ENCODE measurements at regions not wholly inside any gene's neighbourhood (a gene's known extent, or its start where the extent isn't known, plus 50 kb on each side); places are given as distances from the start of the nearest gene placed in this dataset.

DNA sequence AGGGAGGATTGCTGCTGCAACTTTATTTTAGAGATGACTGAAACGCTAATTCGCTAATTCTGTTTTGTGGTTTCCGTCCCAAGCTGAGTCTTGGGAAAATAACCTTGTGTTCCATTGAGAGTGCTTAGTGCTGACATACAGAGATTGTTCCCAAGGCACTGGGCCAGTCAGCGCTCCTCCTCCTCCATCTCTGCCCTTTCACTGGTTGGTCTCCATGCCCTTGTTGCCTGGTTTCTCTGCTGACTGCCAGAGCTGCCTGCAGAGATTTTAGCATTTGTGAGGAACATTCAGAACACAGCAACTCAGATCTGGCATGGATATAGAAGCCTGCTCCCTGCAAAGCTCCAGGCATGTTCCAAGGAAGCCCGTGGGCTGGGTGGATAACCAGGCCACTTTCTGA lies 126.0 kb upstream of the IRX2 start:
- TF ChIP-seq POLR2A (IDR thresholded peaks at IDR 0.05; ENCODE audit: borderline replicate concordance, extremely low read depth, insufficient read depth, insufficient read length) (no peak), RAD21 (IDR thresholded peaks at IDR 0.05; ENCODE audit: low read depth) (no peak), JUND (IDR thresholded peaks at IDR 0.05) (no peak), EZH2 (IDR thresholded peaks at IDR 0.05) (no peak), CEBPB (IDR thresholded peaks at IDR 0.05; ENCODE audit: low read depth) (no peak), EZH2phosphoT487 (IDR thresholded peaks at IDR 0.05; ENCODE audit: borderline replicate concordance) (no peak), POLR2AphosphoS5 (IDR thresholded peaks at IDR 0.05; ENCODE audit: low read depth, low read length) (no peak), SRF (IDR thresholded peaks at IDR 0.05; ENCODE audit: low read depth) (no peak), EGR1 (IDR thresholded peaks at IDR 0.05; ENCODE audit: low read depth) (no peak), ZNF274 (IDR thresholded peaks at IDR 0.05; ENCODE audit: low read depth, low read length) (no peak), CBX3 (IDR thresholded peaks at IDR 0.05; ENCODE audit: low read depth) (no peak), ELF1 (IDR thresholded peaks at IDR 0.05; ENCODE audit: borderline replicate concordance, low read depth) (no peak), ZFX (IDR thresholded peaks at IDR 0.05) (no peak), TCF7L2 (IDR thresholded peaks at IDR 0.05; ENCODE audit: borderline replicate concordance, extremely low read depth, insufficient read depth, insufficient read length) (no peak), FOSL1 (IDR thresholded peaks at IDR 0.05; ENCODE audit: low read depth) (no peak)
- TF ChIP-seq, protein P1, sequence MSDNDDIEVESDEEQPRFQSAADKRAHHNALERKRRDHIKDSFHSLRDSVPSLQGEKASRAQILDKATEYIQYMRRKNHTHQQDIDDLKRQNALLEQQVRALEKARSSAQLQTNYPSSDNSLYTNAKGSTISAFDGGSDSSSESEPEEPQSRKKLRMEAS (IDR thresholded peaks at IDR 0.05), result no peak
- TF ChIP-seq, protein P2, sequence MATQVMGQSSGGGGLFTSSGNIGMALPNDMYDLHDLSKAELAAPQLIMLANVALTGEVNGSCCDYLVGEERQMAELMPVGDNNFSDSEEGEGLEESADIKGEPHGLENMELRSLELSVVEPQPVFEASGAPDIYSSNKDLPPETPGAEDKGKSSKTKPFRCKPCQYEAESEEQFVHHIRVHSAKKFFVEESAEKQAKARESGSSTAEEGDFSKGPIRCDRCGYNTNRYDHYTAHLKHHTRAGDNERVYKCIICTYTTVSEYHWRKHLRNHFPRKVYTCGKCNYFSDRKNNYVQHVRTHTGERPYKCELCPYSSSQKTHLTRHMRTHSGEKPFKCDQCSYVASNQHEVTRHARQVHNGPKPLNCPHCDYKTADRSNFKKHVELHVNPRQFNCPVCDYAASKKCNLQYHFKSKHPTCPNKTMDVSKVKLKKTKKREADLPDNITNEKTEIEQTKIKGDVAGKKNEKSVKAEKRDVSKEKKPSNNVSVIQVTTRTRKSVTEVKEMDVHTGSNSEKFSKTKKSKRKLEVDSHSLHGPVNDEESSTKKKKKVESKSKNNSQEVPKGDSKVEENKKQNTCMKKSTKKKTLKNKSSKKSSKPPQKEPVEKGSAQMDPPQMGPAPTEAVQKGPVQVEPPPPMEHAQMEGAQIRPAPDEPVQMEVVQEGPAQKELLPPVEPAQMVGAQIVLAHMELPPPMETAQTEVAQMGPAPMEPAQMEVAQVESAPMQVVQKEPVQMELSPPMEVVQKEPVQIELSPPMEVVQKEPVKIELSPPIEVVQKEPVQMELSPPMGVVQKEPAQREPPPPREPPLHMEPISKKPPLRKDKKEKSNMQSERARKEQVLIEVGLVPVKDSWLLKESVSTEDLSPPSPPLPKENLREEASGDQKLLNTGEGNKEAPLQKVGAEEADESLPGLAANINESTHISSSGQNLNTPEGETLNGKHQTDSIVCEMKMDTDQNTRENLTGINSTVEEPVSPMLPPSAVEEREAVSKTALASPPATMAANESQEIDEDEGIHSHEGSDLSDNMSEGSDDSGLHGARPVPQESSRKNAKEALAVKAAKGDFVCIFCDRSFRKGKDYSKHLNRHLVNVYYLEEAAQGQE (IDR thresholded peaks at IDR 0.05; ENCODE audit: low read depth), result no peak
- TF ChIP-seq, protein P3, sequence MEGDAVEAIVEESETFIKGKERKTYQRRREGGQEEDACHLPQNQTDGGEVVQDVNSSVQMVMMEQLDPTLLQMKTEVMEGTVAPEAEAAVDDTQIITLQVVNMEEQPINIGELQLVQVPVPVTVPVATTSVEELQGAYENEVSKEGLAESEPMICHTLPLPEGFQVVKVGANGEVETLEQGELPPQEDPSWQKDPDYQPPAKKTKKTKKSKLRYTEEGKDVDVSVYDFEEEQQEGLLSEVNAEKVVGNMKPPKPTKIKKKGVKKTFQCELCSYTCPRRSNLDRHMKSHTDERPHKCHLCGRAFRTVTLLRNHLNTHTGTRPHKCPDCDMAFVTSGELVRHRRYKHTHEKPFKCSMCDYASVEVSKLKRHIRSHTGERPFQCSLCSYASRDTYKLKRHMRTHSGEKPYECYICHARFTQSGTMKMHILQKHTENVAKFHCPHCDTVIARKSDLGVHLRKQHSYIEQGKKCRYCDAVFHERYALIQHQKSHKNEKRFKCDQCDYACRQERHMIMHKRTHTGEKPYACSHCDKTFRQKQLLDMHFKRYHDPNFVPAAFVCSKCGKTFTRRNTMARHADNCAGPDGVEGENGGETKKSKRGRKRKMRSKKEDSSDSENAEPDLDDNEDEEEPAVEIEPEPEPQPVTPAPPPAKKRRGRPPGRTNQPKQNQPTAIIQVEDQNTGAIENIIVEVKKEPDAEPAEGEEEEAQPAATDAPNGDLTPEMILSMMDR (IDR thresholded peaks at IDR 0.05 in 2 of 3, conservative IDR thresholded peaks at IDR 0.05 in 1 of 3; ENCODE audit: borderline replicate concordance in 1 of 3, insufficient read depth in 1 of 3, low read depth in 2 of 3, low read length in 2 of 3), result no peak
- TF ChIP-seq, protein P4, sequence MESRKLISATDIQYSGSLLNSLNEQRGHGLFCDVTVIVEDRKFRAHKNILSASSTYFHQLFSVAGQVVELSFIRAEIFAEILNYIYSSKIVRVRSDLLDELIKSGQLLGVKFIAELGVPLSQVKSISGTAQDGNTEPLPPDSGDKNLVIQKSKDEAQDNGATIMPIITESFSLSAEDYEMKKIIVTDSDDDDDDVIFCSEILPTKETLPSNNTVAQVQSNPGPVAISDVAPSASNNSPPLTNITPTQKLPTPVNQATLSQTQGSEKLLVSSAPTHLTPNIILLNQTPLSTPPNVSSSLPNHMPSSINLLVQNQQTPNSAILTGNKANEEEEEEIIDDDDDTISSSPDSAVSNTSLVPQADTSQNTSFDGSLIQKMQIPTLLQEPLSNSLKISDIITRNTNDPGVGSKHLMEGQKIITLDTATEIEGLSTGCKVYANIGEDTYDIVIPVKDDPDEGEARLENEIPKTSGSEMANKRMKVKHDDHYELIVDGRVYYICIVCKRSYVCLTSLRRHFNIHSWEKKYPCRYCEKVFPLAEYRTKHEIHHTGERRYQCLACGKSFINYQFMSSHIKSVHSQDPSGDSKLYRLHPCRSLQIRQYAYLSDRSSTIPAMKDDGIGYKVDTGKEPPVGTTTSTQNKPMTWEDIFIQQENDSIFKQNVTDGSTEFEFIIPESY (IDR thresholded peaks at IDR 0.05; ENCODE audit: extremely low read depth, insufficient replicate concordance, low read length), result no peak
- H2AFZ ChIP-seq (ENCODE audit: low read depth, low read length, poor library complexity, severe bottlenecking), result no peak overlapping the region
- no TSS peak for BruUV-seq (replicated peaks)
- no peak overlapping the region for H3K27ac ChIP-seq (ENCODE audit: low read depth, low read length)
- peaks cover 15 to 24% of the 10 kb centered on the region in 2 experiments; a peak in 2 of 4 replicates for H3K9me3 ChIP-seq (ENCODE audit: control insufficient read depth in 1 of 2, insufficient read depth in 1 of 2, low read depth in 1 of 2, low read length in 2 of 2)
- no peaks in the 10 kb centered on the region for H3K27me3 ChIP-seq (ENCODE audit: insufficient read depth, low read length)
- ChIA-PET POLR2A (no interaction called here), RAD21 (ENCODE audit: low non-redundant PET in 1 of 2, low total read pairs in 2 of 2, uncharacterized antibody in 2 of 2, unreplicated experiment in 2 of 2) (no interaction called here), CTCF (no interaction called here)
- H3K9me2 ChIP-seq (ENCODE audit: insufficient read depth), result no peaks in the 10 kb centered on the region
- no peaks in the 10 kb centered on the region for H3K36me3 ChIP-seq (ENCODE audit: control insufficient read depth in 1 of 2, insufficient read depth in 2 of 2, low read length in 2 of 2)
- DNase-seq (ENCODE audit: low read depth, low spot score), result no peak
- no peaks in the 10 kb centered on the region for H3K79me2 ChIP-seq (ENCODE audit: insufficient read depth, low read length)
- H3K4me3 ChIP-seq (replicated peaks in 1 of 2; ENCODE audit: low read depth in 1 of 2, low read length in 2 of 2), result no peak overlapping the region
- H3K4me1 ChIP-seq (ENCODE audit: control insufficient read depth in 1 of 2, insufficient read depth in 2 of 2, low read length in 2 of 2), result no peaks in the 10 kb centered on the region
- no peak for ATAC-seq
- H3K9ac ChIP-seq (ENCODE audit: low read length), result no peak overlapping the region
- no peaks in the 10 kb centered on the region for H4K20me1 ChIP-seq (ENCODE audit: insufficient read depth)
- intact Hi-C loops (cut with micrococcal nuclease), result no loop called here
- H3K4me2 ChIP-seq (ENCODE audit: low read length), result no peak overlapping the region
